Suprapubic skin (tissue), 4 donors: ENCODE measurements at regions not wholly inside any gene's neighbourhood (a gene's known extent, or its start where the extent isn't known, plus 50 kb on each side); places are given as distances from the start of the nearest gene placed in this dataset.

Experiments
- DNase-seq, 2 donors: peaks; one replicate each; pipeline ENCODE4 v3.0.0-alpha.2; 2019; ENCODE audit warnings: low spot score in 2 of 2
- H3K27ac ChIP-seq: fragments of 200-600 bp; sonication (generic); one replicate; pipeline ENCODE4 v1.5.1; 2019
- H3K27me3 ChIP-seq: fragments of 200-600 bp; sonication (generic); one replicate; pipeline ENCODE4 v1.5.1; 2019
- H3K36me3 ChIP-seq: fragments of 200-600 bp; sonication (generic); one replicate; pipeline ENCODE4 v1.5.1; 2019
- H3K4me1 ChIP-seq: fragments of 200-600 bp; sonication (generic); one replicate; pipeline ENCODE4 v1.5.1; 2019
- H3K4me3 ChIP-seq: fragments of 200-600 bp; sonication (generic); one replicate; pipeline ENCODE4 v1.5.1; 2019; ENCODE audit warnings: mild to moderate bottlenecking
- H3K9me3 ChIP-seq: fragments of 200-600 bp; sonication (generic); one replicate; pipeline ENCODE4 v1.5.1; 2019
- EP300 ChIP-seq: sonication (generic); formaldehyde crosslinking; IDR thresholded peaks from one replicate; pipeline ENCODE4 v1.6.1; 2017; ENCODE audit warnings: antibody characterized with exemption
- POLR2A ChIP-seq, 2 donors: fragments of 450-650 bp; IDR thresholded peaks; one replicate each; pipeline ENCODE4 v1.6.1; 2017; ENCODE audit warnings: antibody characterized with exemption in 2 of 2, mild to moderate bottlenecking in 2 of 2, moderate library complexity in 2 of 2
- POLR2AphosphoS5 ChIP-seq, 3 donors: sonication (generic); formaldehyde crosslinking; IDR thresholded peaks; one replicate each; pipeline ENCODE4 v1.6.1; 2017; ENCODE audit warnings: antibody characterized with exemption in 3 of 3
- WGBS: methylation state at CpG from one replicate; pipeline ENCODE4 v1.1.5; 2018; 5-methylcytosine and 5-hydroxymethylcytosine counted together
- TF ChIP-seq, protein P1 (sequence below), 2 donors: fragments of 200-600 bp in 1 of 2; fragments of 450-650 bp in 1 of 2; sonication (generic) in 1 of 2; IDR thresholded peaks; one replicate each; pipeline ENCODE4 v1.5.1; 2016 to 2019; ENCODE audit warnings: antibody characterized with exemption in 2 of 2, mild to moderate bottlenecking in 1 of 2, moderate library complexity in 1 of 2

GRCh38 chr4:32519060-32519459 is 1798.9 kb downstream of the PCDH7 start:
- H3K4me3 ChIP-seq, result no peak overlapping the region
- TF ChIP-seq, protein P1, sequence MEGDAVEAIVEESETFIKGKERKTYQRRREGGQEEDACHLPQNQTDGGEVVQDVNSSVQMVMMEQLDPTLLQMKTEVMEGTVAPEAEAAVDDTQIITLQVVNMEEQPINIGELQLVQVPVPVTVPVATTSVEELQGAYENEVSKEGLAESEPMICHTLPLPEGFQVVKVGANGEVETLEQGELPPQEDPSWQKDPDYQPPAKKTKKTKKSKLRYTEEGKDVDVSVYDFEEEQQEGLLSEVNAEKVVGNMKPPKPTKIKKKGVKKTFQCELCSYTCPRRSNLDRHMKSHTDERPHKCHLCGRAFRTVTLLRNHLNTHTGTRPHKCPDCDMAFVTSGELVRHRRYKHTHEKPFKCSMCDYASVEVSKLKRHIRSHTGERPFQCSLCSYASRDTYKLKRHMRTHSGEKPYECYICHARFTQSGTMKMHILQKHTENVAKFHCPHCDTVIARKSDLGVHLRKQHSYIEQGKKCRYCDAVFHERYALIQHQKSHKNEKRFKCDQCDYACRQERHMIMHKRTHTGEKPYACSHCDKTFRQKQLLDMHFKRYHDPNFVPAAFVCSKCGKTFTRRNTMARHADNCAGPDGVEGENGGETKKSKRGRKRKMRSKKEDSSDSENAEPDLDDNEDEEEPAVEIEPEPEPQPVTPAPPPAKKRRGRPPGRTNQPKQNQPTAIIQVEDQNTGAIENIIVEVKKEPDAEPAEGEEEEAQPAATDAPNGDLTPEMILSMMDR (IDR thresholded peaks at IDR 0.05), result no peak
- no peak for TF ChIP-seq POLR2A (IDR thresholded peaks at IDR 0.05)
- TF ChIP-seq POLR2AphosphoS5 (IDR thresholded peaks at IDR 0.05), result no peak
- no peak for TF ChIP-seq EP300
- WGBS, result 25% methylated on average over 6 of the region's 6 CpGs

DNA sequence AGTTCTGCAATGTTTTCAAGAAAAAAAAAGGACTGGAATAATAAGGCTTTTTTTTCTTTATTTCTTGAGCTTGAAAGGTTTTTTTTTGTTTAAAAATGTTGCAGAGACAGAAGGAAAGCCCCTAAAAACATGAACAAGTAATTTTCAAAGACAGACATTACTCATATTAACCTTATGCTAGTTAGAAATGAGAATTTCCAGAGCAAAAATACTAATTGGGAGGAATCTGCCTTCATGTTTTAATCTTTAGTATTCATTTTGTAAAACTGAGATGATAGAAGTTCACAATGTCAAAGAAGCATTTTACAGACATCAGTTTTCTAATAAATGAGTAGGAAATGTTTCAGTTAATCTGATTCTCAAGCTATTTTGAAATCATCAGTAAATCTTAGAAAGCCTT is 1805.3 kb downstream of the PCDH7 start:
- no peaks in the 10 kb centered on the region for H3K27me3 ChIP-seq
- no peaks in the 10 kb centered on the region for H3K9me3 ChIP-seq
- no peak overlapping the region for H3K27ac ChIP-seq
- no peaks in the 10 kb centered on the region for H3K36me3 ChIP-seq
- H3K4me1 ChIP-seq, result no peaks in the 10 kb centered on the region
- TF ChIP-seq, protein P1 (IDR thresholded peaks at IDR 0.05), result no peak
- TF ChIP-seq POLR2AphosphoS5 (IDR thresholded peaks at IDR 0.05), result no peak
- TF ChIP-seq EP300, result no peak
- TF ChIP-seq POLR2A (IDR thresholded peaks at IDR 0.05), result no peak
- DNase-seq, result no peak
- no peak overlapping the region for H3K4me3 ChIP-seq

More at GRCh38 chr4:32519060-32519459, 1798.9 kb downstream of the PCDH7 start:
- no peaks in the 10 kb centered on the region for H3K4me1 ChIP-seq
- H3K27me3 ChIP-seq, result no peaks in the 10 kb centered on the region
- no peaks in the 10 kb centered on the region for H3K9me3 ChIP-seq
- DNase-seq, result no peak
- no peak overlapping the region for H3K27ac ChIP-seq
- no peaks in the 10 kb centered on the region for H3K36me3 ChIP-seq

DNA sequence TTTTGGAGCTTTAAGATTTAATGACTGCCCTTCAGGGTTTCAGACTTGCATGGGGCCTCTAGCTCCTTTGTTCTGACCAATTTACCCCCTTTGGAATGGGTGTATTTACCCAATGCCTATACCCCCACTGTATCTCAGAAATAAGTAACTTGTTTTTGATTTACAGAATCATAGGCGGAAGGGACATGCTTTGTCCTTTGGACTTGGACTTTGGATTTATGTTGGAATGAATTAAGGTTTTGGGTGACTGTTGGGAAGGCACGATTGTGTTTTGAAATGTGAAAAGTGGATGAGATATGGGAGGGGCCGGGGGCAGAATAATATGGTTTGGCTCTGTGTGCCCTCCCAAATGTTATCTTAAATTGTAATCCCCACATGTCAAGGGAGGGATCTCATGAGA is 1824.7 kb downstream of the PCDH7 start:
- Histone ChIP-seq H3K27ac (no peak overlapping the region), H3K36me3 (no peaks in the 10 kb centered on the region), H3K9me3 (no peaks in the 10 kb centered on the region), H3K4me3 (no peak overlapping the region), H3K4me1 (no peaks in the 10 kb centered on the region), H3K27me3 (no peaks in the 10 kb centered on the region)
- 86% methylated on average over 3 of the region's 3 CpGs for WGBS
- TF ChIP-seq POLR2AphosphoS5 (IDR thresholded peaks at IDR 0.05) (no peak), EP300 (no peak)
- no peak for DNase-seq

DNA sequence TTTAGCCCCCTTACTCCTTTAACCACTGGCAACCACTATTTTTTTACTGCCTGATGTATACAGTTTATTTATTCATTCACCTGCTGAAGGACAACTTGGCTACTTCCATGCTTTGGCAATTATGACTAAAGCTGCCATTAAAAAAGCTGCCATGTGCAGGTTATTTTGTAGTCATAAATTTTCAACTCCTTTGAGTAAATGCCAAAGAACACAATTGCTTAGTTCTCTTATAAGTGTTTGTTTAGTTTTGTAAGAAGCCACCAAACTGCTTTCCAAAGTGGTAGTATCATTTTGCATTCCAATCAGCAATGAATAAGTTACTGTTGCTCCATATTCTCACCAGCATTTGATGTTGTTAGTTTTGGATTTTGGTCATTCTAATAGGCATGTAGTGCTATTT is 1831.8 kb downstream of the PCDH7 start:
- no peak for TF ChIP-seq POLR2A (IDR thresholded peaks at IDR 0.05)
- no peak for TF ChIP-seq POLR2AphosphoS5 (IDR thresholded peaks at IDR 0.05)
- TF ChIP-seq EP300, result no peak
- TF ChIP-seq, protein P1 (IDR thresholded peaks at IDR 0.05), result no peak
- no peak overlapping the region for H3K4me3 ChIP-seq
- H3K27ac ChIP-seq, result no peak overlapping the region
- H3K9me3 ChIP-seq, result no peaks in the 10 kb centered on the region
- no peak for DNase-seq
- H3K27me3 ChIP-seq, result no peaks in the 10 kb centered on the region
- no peaks in the 10 kb centered on the region for H3K4me1 ChIP-seq
- H3K36me3 ChIP-seq, result no peaks in the 10 kb centered on the region

GRCh38 chr4:32560306-32560705 is 1840.1 kb downstream of the PCDH7 start:
- Histone ChIP-seq H3K4me1 (no peaks in the 10 kb centered on the region), H3K36me3 (no peaks in the 10 kb centered on the region), H3K9me3 (no peaks in the 10 kb centered on the region), H3K27ac (no peak overlapping the region), H3K4me3 (peak overlapping the region; percentile 27), H3K27me3 (no peaks in the 10 kb centered on the region)
- DNase-seq, result no peak
- no peak for TF ChIP-seq POLR2A (IDR thresholded peaks at IDR 0.05)
- no peak for TF ChIP-seq EP300
- TF ChIP-seq, protein P1 (IDR thresholded peaks at IDR 0.05), result no peak
- TF ChIP-seq POLR2AphosphoS5 (IDR thresholded peaks at IDR 0.05), result no peak
- 23% methylated on average over 5 of the region's 5 CpGs for WGBS

DNA sequence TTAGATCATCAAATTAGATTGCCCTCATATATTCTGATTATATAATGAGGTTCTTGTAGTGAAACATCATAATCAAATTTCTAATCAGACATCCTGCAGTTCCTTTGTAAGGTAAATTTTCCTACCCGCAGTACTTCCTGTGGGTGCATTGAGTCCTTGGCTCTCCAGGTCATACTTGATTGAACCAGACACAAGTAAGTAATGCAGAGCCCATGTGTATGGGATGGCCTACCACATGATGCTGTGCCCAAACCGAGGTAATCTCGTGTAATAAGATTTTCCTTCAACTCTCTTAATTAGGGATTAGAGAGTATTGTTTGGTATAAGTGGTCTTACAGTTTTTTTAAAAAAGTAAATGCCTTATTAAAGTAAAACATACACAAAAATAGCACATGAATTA is 1841.8 kb downstream of the PCDH7 start:
- H3K4me1 ChIP-seq, result no peaks in the 10 kb centered on the region
- H3K4me3 ChIP-seq, result no peak overlapping the region
- H3K9me3 ChIP-seq, result no peaks in the 10 kb centered on the region
- no peaks in the 10 kb centered on the region for H3K36me3 ChIP-seq
- 80% methylated on average over 3 of the region's 3 CpGs for WGBS
- TF ChIP-seq, protein P1 (IDR thresholded peaks at IDR 0.05), result no peak
- TF ChIP-seq POLR2AphosphoS5 (IDR thresholded peaks at IDR 0.05), result no peak
- no peak for TF ChIP-seq EP300
- no peak for TF ChIP-seq POLR2A (IDR thresholded peaks at IDR 0.05)
- H3K27me3 ChIP-seq, result no peaks in the 10 kb centered on the region
- DNase-seq, result no peak
- no peak overlapping the region for H3K27ac ChIP-seq
